ENCODE measurements at regions not wholly inside any gene's neighbourhood (a gene's known extent, or its start where the extent isn't known, plus 50 kb on each side); places are given as distances from the start of the nearest gene placed in this dataset.

- TF ChIP-seq CTCF (IDR thresholded peaks at IDR 0.05) (no peak), POLR2AphosphoS5 (IDR thresholded peaks at IDR 0.05) (no peak), POLR2A (IDR thresholded peaks at IDR 0.05) (no peak), EP300 (IDR thresholded peaks at IDR 0.05; ENCODE audit: low read depth) (no peak)
- no peaks in the 10 kb centered on the region for H3K4me1 ChIP-seq
- H3K27me3 ChIP-seq = no peaks in the 10 kb centered on the region
- in situ Hi-C loops (cut with MboI; ENCODE audit: low pct_ligation_motif_present in 1 of 4, low pct_unique_long_range_greater_than_20kb in 1 of 4, low sequenced_read_pairs in 3 of 4) = no loop called here
- H3K27ac ChIP-seq = no peak overlapping the region
- no peaks in the 10 kb centered on the region for H3K9me3 ChIP-seq
- no peaks in the 10 kb centered on the region for H3K36me3 ChIP-seq
- 47 to 58% methylated on average over 3 to 6 of the region's 6 CpGs for WGBS, 2 donors (ENCODE audit: low coverage in 1 of 2)
- intact Hi-C loops (cut with DNase I; ENCODE audit: low total_unique reads) = no loop called here
- DNase-seq = no peak
- no peak overlapping the region for H3K4me3 ChIP-seq
Observed at GRCh38 chr2:155842103-155842502, 490.4 kb downstream of the NR4A2 start.

DNA sequence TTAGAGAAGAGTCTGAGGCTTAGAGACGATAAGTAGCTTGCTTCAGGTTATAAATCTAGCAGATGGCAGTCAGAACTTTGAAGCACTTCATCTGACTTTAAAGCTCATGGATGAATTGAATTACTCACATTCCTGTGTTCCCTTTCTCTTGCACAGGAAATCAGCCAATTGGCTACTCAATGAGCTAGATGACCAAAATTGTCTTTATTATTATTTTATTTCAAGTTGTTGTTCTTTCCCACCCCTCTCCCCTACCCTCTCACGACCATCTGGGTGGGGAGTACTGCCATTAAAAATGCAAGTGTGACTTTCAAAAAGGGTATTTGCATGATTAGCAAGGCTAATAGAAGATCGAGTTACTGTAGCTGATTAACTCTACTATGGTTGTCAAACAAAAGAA lies 491.1 kb downstream of the NR4A2 start:
- H3K9me3 ChIP-seq = no peaks in the 10 kb centered on the region
- 22 to 36% methylated on average over 3 of the region's 3 CpGs for WGBS, 2 donors (ENCODE audit: low coverage in 1 of 2)
- in situ Hi-C loops (cut with MboI; ENCODE audit: low pct_ligation_motif_present in 1 of 4, low pct_unique_long_range_greater_than_20kb in 1 of 4, low sequenced_read_pairs in 3 of 4) = no loop called here
- H3K27me3 ChIP-seq = no peaks in the 10 kb centered on the region
- no peak for DNase-seq
- no peak overlapping the region for H3K4me3 ChIP-seq
- no peak overlapping the region for H3K27ac ChIP-seq
- no peak for TF ChIP-seq POLR2AphosphoS5 (IDR thresholded peaks at IDR 0.05)
- TF ChIP-seq EP300 (IDR thresholded peaks at IDR 0.05; ENCODE audit: low read depth) = no peak
- no peak for TF ChIP-seq CTCF (IDR thresholded peaks at IDR 0.05)
- TF ChIP-seq POLR2A (IDR thresholded peaks at IDR 0.05) = no peak
- no peaks in the 10 kb centered on the region for H3K36me3 ChIP-seq
- intact Hi-C loops (cut with DNase I; ENCODE audit: low total_unique reads) = no loop called here
- H3K4me1 ChIP-seq = no peaks in the 10 kb centered on the region

- H3K9me3 ChIP-seq = no peaks in the 10 kb centered on the region
- no peak overlapping the region for H3K4me3 ChIP-seq
- WGBS, 2 donors (ENCODE audit: low coverage in 1 of 2) = 67 to 76% methylated on average over 1 of the region's 1 CpG
- no peak for DNase-seq
- H3K27me3 ChIP-seq = no peaks in the 10 kb centered on the region
- intact Hi-C loops (cut with DNase I; ENCODE audit: low total_unique reads) (no loop called here), in situ Hi-C loops (cut with MboI; ENCODE audit: low pct_ligation_motif_present in 1 of 4, low pct_unique_long_range_greater_than_20kb in 1 of 4, low sequenced_read_pairs in 3 of 4) (no loop called here)
- no peaks in the 10 kb centered on the region for H3K36me3 ChIP-seq
- TF ChIP-seq CTCF (IDR thresholded peaks at IDR 0.05) (no peak), POLR2AphosphoS5 (IDR thresholded peaks at IDR 0.05) (no peak), EP300 (IDR thresholded peaks at IDR 0.05; ENCODE audit: low read depth) (no peak), POLR2A (IDR thresholded peaks at IDR 0.05) (no peak)
- H3K27ac ChIP-seq = no peak overlapping the region
- no peaks in the 10 kb centered on the region for H3K4me1 ChIP-seq
Observed at GRCh38 chr2:155840661-155841060, 491.9 kb downstream of the NR4A2 start.

DNA sequence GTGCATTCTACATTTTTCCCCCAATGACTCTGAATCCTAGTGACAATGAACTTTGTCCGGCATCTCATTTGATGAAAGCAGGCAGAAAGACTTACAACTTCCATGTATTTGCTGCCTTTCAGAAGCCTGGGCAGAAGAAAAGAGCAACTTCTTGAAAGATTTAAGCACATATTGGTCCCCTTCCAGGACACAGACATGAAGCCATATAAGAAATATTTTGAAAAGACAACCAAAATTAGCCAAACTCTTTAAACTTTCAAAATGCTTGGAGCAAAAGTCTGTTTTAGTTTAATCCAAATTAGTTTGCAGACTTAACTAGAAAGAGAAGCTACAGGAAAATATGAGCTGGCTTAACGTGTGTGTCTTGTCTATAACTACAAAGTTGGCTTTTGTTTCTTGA lies 492.5 kb downstream of the NR4A2 start:
- H3K4me3 ChIP-seq = no peak overlapping the region
- H3K4me1 ChIP-seq = no peaks in the 10 kb centered on the region
- no peak for DNase-seq
- H3K27ac ChIP-seq = no peak overlapping the region
- H3K27me3 ChIP-seq = no peaks in the 10 kb centered on the region
- no peak for TF ChIP-seq POLR2AphosphoS5 (IDR thresholded peaks at IDR 0.05)
- TF ChIP-seq EP300 (IDR thresholded peaks at IDR 0.05; ENCODE audit: low read depth) = no peak
- no peak for TF ChIP-seq CTCF (IDR thresholded peaks at IDR 0.05)
- TF ChIP-seq POLR2A (IDR thresholded peaks at IDR 0.05) = no peak
- in situ Hi-C loops (cut with MboI; ENCODE audit: low pct_ligation_motif_present in 1 of 4, low pct_unique_long_range_greater_than_20kb in 1 of 4, low sequenced_read_pairs in 3 of 4) (no loop called here), intact Hi-C loops (cut with DNase I; ENCODE audit: low total_unique reads) (no loop called here)
- 61 to 80% methylated on average over 1 to 2 of the region's 2 CpGs for WGBS, 2 donors (ENCODE audit: low coverage in 1 of 2)
- H3K9me3 ChIP-seq = no peaks in the 10 kb centered on the region
- H3K36me3 ChIP-seq = no peaks in the 10 kb centered on the region
